Cardiac muscle cell (in vitro differentiated cells and primary cell): ENCODE measurements at regions not wholly inside any gene's neighbourhood (a gene's known extent, or its start where the extent isn't known, plus 50 kb on each side); places are given as distances from the start of the nearest gene placed in this dataset.

Experiments used
- DNase-seq, 2 donors: peaks; one replicate each; pipeline versions ENCODE4 v3.0.0 to v3.0.0-alpha.2; 2010 to 2017; ENCODE audit warnings: low read depth in 1 of 2, low spot score in 1 of 2
- H3K27ac ChIP-seq: fragments of 200-600 bp; sonication (generic); 2 replicates; pipeline ENCODE4 v1.5.1; 2016
- H3K27me3 ChIP-seq: fragments of 200-600 bp; sonication (generic); 2 replicates; pipeline ENCODE4 v1.6.0; 2016; ENCODE audit warnings: control low read depth
- H3K36me3 ChIP-seq: fragments of 200-600 bp; sonication (generic); 2 replicates; pipeline ENCODE4 v1.5.1; 2016; ENCODE audit warnings: control low read depth
- H3K4me1 ChIP-seq: fragments of 200-600 bp; sonication (generic); 2 replicates; pipeline ENCODE4 v1.8.1; 2017; ENCODE audit warnings: low read depth, mild to moderate bottlenecking, mixed run types
- H3K4me3 ChIP-seq: fragments of 200-600 bp; sonication (generic); 2 replicates; pipeline ENCODE4 v1.5.1; 2016; ENCODE audit warnings: mild to moderate bottlenecking
- H3K9me3 ChIP-seq: fragments of 200-600 bp; sonication (generic); 2 replicates; pipeline ENCODE4 v1.5.1; 2017; ENCODE audit warnings: low read depth, mild to moderate bottlenecking, control low read depth
- CTCF ChIP-seq: IDR thresholded peaks from 2 replicates; pipeline ENCODE4 v1.5.1; 2012; ENCODE audit warnings: low read depth, mild to moderate bottlenecking, low read length

GRCh38 chr18:8536922-8537321 is 72.3 kb upstream of the RAB12 start:
- TF ChIP-seq CTCF = no peak
- Histone ChIP-seq H3K27me3 (no peaks in the 10 kb centered on the region), H3K27ac (no peak overlapping the region), H3K9me3 (no peaks in the 10 kb centered on the region), H3K36me3 (no peaks in the 10 kb centered on the region), H3K4me1 (no peaks in the 10 kb centered on the region), H3K4me3 (no peak overlapping the region)
- no peak for DNase-seq

DNA sequence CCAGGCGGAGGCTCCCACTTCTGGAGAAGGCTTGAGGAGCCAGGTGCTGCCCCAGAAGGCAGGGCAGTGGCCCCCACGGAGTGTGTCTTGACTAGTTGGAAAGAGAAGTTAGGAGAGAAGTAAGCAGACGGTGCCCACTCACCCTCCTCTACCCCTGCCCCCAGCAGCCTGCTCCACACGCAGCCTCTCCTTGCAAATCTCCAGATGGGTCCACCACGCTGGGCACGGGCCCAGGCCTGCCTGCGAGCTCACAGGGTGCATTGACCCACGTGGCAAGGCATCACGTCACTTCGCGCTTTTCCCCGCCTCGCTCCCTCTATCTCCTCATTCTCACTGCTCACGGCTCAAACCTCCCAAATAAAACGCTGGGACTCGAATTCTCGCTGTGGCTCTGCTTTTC is 71.8 kb upstream of the RAB12 start:
- Histone ChIP-seq H3K4me3 (no peak overlapping the region), H3K27me3 (no peaks in the 10 kb centered on the region), H3K9me3 (no peaks in the 10 kb centered on the region), H3K4me1 (no peaks in the 10 kb centered on the region), H3K36me3 (no peaks in the 10 kb centered on the region), H3K27ac (no peak overlapping the region)
- DNase-seq = no peak
- no peak for TF ChIP-seq CTCF

DNA sequence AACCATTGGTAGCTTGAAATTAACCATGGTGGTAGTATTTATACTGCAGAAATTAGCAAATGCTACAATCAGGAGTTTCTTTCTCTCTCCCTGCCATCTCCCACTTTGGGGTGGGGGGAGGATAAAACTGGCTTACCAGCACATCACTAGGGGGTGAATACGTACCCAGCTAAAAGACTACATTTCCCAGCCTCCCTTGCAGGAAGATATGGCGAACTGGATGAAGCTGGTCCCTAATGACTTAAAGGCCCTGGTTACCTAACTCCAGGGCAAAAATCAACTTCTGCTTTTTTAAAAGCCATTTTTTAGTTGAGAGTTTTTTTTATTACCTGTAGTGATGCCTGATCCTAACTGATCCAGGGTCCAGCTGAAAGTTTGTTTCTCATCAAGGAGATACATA is 70.3 kb upstream of the RAB12 start:
- no peak for TF ChIP-seq CTCF
- Histone ChIP-seq H3K4me1 (no peaks in the 10 kb centered on the region), H3K27ac (no peak overlapping the region), H3K36me3 (no peaks in the 10 kb centered on the region), H3K27me3 (no peaks in the 10 kb centered on the region), H3K9me3 (no peaks in the 10 kb centered on the region), H3K4me3 (no peak overlapping the region)
- DNase-seq = no peak

DNA sequence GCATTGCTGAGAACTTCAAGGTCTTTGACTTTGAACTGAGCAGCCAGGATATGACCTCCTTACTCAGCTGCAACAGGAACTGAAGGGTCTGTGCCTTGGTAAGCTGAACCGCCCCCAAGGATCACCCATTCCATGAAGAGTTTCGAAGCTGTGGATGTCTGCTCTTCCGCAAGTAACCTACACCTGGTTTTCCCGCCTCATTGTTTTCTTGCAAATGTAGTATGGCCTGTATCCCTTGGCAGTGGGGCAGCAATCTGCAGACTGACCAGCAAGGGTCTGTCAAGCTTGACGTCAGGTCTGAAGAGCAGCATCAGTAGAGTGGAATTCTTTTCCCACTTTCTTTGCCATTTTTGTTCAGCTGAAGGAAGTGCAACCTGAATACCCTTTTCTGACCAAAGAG is 62.6 kb upstream of the RAB12 start:
- no peak overlapping the region for H3K4me3 ChIP-seq
- H3K27me3 ChIP-seq = no peaks in the 10 kb centered on the region
- no peaks in the 10 kb centered on the region for H3K4me1 ChIP-seq
- no peak for DNase-seq
- H3K27ac ChIP-seq = no peak overlapping the region
- TF ChIP-seq CTCF = no peak
- no peaks in the 10 kb centered on the region for H3K9me3 ChIP-seq
- H3K36me3 ChIP-seq = no peaks in the 10 kb centered on the region

DNA sequence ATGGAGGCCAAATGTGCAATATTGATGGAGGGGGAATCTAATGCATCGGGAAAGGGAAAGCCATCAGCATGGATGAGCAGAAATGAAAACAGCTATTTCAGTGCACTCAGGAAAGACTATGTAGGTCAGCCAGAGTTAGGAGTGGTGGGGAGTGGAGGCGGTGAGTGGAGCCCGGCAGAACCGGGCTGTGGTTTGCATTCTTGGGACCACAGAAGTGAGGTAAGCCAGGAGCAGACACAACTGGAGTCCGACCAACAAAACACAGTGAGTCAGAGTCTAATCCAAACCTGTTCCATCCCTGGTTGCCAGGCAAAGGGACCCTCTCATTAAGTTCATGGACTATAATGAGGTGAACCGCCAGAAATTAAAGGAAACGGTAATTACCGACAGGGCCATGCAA is 61.1 kb upstream of the RAB12 start:
- no peak for TF ChIP-seq CTCF
- H3K4me3 ChIP-seq = no peak overlapping the region
- H3K9me3 ChIP-seq = no peaks in the 10 kb centered on the region
- no peaks in the 10 kb centered on the region for H3K36me3 ChIP-seq
- H3K27me3 ChIP-seq = no peaks in the 10 kb centered on the region
- DNase-seq = peak in 1 of 2 donors; percentile 68
- no peaks in the 10 kb centered on the region for H3K4me1 ChIP-seq
- no peak overlapping the region for H3K27ac ChIP-seq

- H3K4me3 ChIP-seq = no peak overlapping the region
- H3K9me3 ChIP-seq = no peaks in the 10 kb centered on the region
- H3K27me3 ChIP-seq = no peaks in the 10 kb centered on the region
Observed at GRCh38 chr18:8549254-8549757, 59.9 kb upstream of the RAB12 start.

More at GRCh38 chr18:8549254-8549757, 59.9 kb upstream of the RAB12 start:
- no peak for TF ChIP-seq CTCF
- H3K4me1 ChIP-seq = no peaks in the 10 kb centered on the region
- H3K36me3 ChIP-seq = no peaks in the 10 kb centered on the region
- H3K27ac ChIP-seq = no peak overlapping the region
- no peak for DNase-seq
